ENCODE measurements at regions not wholly inside any gene's neighbourhood (a gene's known extent, or its start where the extent isn't known, plus 50 kb on each side); places are given as distances from the start of the nearest gene placed in this dataset.

GRCh38 chr13:40496035-40496810 lies 170.2 kb downstream of the FOXO1 start:
- DNase-seq (ENCODE audit: low read depth in 2 of 2): no peak

- DNase-seq (ENCODE audit: low read depth in 2 of 2): no peak
Measured at GRCh38 chr13:40498461-40498860, 168.0 kb downstream of the FOXO1 start.

- no peak for DNase-seq (ENCODE audit: low read depth in 2 of 2)
Measured at GRCh38 chr13:40502236-40502635, 164.2 kb downstream of the FOXO1 start.

GRCh38 chr13:40503011-40503410 lies 163.4 kb downstream of the FOXO1 start:
- no peak for DNase-seq (ENCODE audit: low read depth in 2 of 2)

- DNase-seq (ENCODE audit: low read depth in 2 of 2): no peak
Measured at GRCh38 chr13:40503966-40504591, 162.4 kb downstream of the FOXO1 start.

GRCh38 chr13:40504641-40505040 lies 161.8 kb downstream of the FOXO1 start:
- no peak for DNase-seq (ENCODE audit: low read depth in 2 of 2)

GRCh38 chr13:40505196-40505595 lies 161.2 kb downstream of the FOXO1 start:
- no peak for DNase-seq (ENCODE audit: low read depth in 2 of 2)
